NCI-H128 (cell line): ENCODE measurements at regions not wholly inside any gene's neighbourhood (a gene's known extent, or its start where the extent isn't known, plus 50 kb on each side); places are given as distances from the start of the nearest gene placed in this dataset.

Source experiments
- DNase-seq: peaks from one replicate; lab custom pipeline; 2025; ENCODE audit not compliant: unreplicated experiment; lab: John Stamatoyannopoulos, UW

GRCh38 chr15:95278532-95279245 lies 1047.3 kb downstream of the MCTP2 start:
- DNase-seq: no peak

GRCh38 chr15:95279277-95280019 lies 1048.1 kb downstream of the MCTP2 start:
- no peak for DNase-seq

- no peak for DNase-seq
Measured at GRCh38 chr15:95280711-95281110, 1049.3 kb downstream of the MCTP2 start.

GRCh38 chr15:95281470-95281869 lies 1049.0 kb upstream of the NR2F2 start:
- no peak for DNase-seq

- no peak for DNase-seq
Measured at GRCh38 chr15:95284492-95284891, 1046.0 kb upstream of the NR2F2 start.

- no peak for DNase-seq
Measured at GRCh38 chr15:95284933-95285421, 1045.5 kb upstream of the NR2F2 start.

- no peak for DNase-seq
Measured at GRCh38 chr15:95286352-95286880, 1044.1 kb upstream of the NR2F2 start.

- DNase-seq: no peak
Measured at GRCh38 chr15:95287720-95288103, 1042.8 kb upstream of the NR2F2 start.

GRCh38 chr15:95288626-95289025 lies 1041.9 kb upstream of the NR2F2 start:
- no peak for DNase-seq

- DNase-seq: no peak
Measured at GRCh38 chr15:95290176-95290974, 1040.1 kb upstream of the NR2F2 start.

- no peak for DNase-seq
Measured at GRCh38 chr15:95291898-95292472, 1038.5 kb upstream of the NR2F2 start.

- no peak for DNase-seq
Measured at GRCh38 chr15:95292785-95293450, 1037.6 kb upstream of the NR2F2 start.

GRCh38 chr15:95293456-95294031 lies 1037.0 kb upstream of the NR2F2 start:
- no peak for DNase-seq

GRCh38 chr15:95295363-95295762 lies 1035.1 kb upstream of the NR2F2 start:
- no peak for DNase-seq

GRCh38 chr15:95295896-95296625 lies 1034.4 kb upstream of the NR2F2 start:
- DNase-seq: no peak

- DNase-seq: no peak
Measured at GRCh38 chr15:95296643-95297042, 1033.9 kb upstream of the NR2F2 start.

- DNase-seq: no peak
Measured at GRCh38 chr15:95298729-95299128, 1031.8 kb upstream of the NR2F2 start.

GRCh38 chr15:95300958-95301357 lies 1029.5 kb upstream of the NR2F2 start:
- DNase-seq: no peak

GRCh38 chr15:95302206-95302605 lies 1028.3 kb upstream of the NR2F2 start:
- DNase-seq: no peak
